22Rv1 (cell line): ENCODE measurements at regions not wholly inside any gene's neighbourhood (a gene's known extent, or its start where the extent isn't known, plus 50 kb on each side); places are given as distances from the start of the nearest gene placed in this dataset.

ENCODE experiments used
- H3K27ac ChIP-seq: fragments of 450-650 bp; 2 replicates; pipeline ENCODE4 v1.5.1; 2017
- ZFX ChIP-seq: fragments of 450-650 bp; IDR thresholded peaks from 2 replicates; pipeline ENCODE4 v1.6.1; 2017; ENCODE audit warnings: antibody characterized with exemption, borderline replicate concordance
- TF ChIP-seq, protein P1 (sequence below): fragments of 450-650 bp; IDR thresholded peaks from 2 replicates; pipeline ENCODE4 v1.5.1; 2017; ENCODE audit warnings: mild to moderate bottlenecking

- TF ChIP-seq, protein P1, sequence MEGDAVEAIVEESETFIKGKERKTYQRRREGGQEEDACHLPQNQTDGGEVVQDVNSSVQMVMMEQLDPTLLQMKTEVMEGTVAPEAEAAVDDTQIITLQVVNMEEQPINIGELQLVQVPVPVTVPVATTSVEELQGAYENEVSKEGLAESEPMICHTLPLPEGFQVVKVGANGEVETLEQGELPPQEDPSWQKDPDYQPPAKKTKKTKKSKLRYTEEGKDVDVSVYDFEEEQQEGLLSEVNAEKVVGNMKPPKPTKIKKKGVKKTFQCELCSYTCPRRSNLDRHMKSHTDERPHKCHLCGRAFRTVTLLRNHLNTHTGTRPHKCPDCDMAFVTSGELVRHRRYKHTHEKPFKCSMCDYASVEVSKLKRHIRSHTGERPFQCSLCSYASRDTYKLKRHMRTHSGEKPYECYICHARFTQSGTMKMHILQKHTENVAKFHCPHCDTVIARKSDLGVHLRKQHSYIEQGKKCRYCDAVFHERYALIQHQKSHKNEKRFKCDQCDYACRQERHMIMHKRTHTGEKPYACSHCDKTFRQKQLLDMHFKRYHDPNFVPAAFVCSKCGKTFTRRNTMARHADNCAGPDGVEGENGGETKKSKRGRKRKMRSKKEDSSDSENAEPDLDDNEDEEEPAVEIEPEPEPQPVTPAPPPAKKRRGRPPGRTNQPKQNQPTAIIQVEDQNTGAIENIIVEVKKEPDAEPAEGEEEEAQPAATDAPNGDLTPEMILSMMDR = no peak
- no peak for TF ChIP-seq ZFX
- H3K27ac ChIP-seq = no peak overlapping the region
These were observed 433.7 kb downstream of the FIGN start for GRCh38 chr2:163302141-163302540.

- TF ChIP-seq, protein P1 = no peak
- no peak for TF ChIP-seq ZFX
These were observed 444.0 kb downstream of the FIGN start for GRCh38 chr2:163291790-163292189.

DNA sequence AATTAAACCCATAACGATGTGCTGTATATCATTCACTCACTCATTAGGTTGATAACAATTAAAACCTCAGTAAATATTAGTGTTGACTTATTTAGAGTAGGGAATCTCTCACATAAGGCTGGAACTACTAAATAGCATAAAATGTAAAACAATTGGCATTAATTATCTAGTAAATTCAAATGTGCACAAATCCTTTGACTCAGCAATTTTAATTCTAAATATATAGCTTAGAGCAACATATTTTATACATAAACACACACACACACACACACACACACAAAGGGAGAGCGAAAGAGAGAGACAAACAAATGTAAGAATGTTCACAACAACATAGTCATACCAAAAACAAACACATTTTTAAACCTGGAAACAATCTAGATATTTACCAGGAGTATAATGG, 443.1 kb upstream of the KCNH7 start:
- H3K27ac ChIP-seq = no peak overlapping the region
- TF ChIP-seq ZFX = no peak
- TF ChIP-seq, protein P1 = no peak

More at GRCh38 chr2:163291790-163292189, 444.0 kb downstream of the FIGN start:
- no peak overlapping the region for H3K27ac ChIP-seq

GRCh38 chr2:163269374-163270021, 430.9 kb upstream of the KCNH7 start:
- no peak for TF ChIP-seq ZFX
- TF ChIP-seq, protein P1 = no peak

GRCh38 chr2:163266772-163267171, 428.2 kb upstream of the KCNH7 start:
- no peak for TF ChIP-seq ZFX
- H3K27ac ChIP-seq = no peak overlapping the region

More at GRCh38 chr2:163269374-163270021, 430.9 kb upstream of the KCNH7 start:
- H3K27ac ChIP-seq = no peak overlapping the region

DNA sequence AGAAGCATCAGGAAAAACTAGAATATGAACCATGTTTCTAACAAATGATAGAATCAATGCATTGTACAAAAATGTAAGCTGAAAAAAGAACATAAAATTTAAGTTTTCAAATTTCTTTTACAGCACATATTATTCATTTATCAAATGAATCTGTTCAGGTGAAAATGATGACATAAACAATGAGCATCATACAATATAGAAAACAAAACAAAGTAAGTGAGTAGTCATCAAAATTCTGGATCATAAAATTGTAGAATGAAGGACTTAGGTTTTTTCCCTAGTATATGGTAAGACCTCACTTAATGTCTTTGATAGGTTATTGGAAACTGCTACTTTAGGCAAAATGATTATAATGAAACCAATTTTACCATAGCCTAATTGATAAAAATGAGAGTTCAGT, 427.0 kb upstream of the KCNH7 start:
- no peak for TF ChIP-seq ZFX
- TF ChIP-seq, protein P1 = no peak
- H3K27ac ChIP-seq = no peak overlapping the region

- no peak for TF ChIP-seq ZFX
- TF ChIP-seq, protein P1 = no peak
- H3K27ac ChIP-seq = no peak overlapping the region
These were observed 425.8 kb upstream of the KCNH7 start for GRCh38 chr2:163264341-163264740.

GRCh38 chr2:163259489-163259888, 420.9 kb upstream of the KCNH7 start:
- no peak overlapping the region for H3K27ac ChIP-seq
- no peak for TF ChIP-seq ZFX
- TF ChIP-seq, protein P1 = no peak
